Hepatocyte (in vitro differentiated cells): ENCODE measurements at regions not wholly inside any gene's neighbourhood (a gene's known extent, or its start where the extent isn't known, plus 50 kb on each side); places are given as distances from the start of the nearest gene placed in this dataset.

Experiments used
- EZH2 ChIP-seq: fragments of 200-600 bp; sonication (generic); IDR thresholded peaks from 2 replicates; pipeline ENCODE4 v1.6.1; 2016; ENCODE audit warnings: antibody characterized with exemption, mild to moderate bottlenecking, borderline replicate concordance
- EZH2phosphoT487 ChIP-seq: fragments of 200-600 bp; sonication (generic); IDR thresholded peaks from one replicate; pipeline ENCODE4 v1.6.1; 2018; ENCODE audit warnings: antibody characterized with exemption, mild to moderate bottlenecking, low read depth, moderate library complexity; ENCODE audit not compliant: unreplicated experiment, severe bottlenecking
- TF ChIP-seq, protein P1 (sequence below): fragments of 200-600 bp; sonication (generic); IDR thresholded peaks from 2 replicates; pipeline ENCODE4 v1.5.1; 2016; ENCODE audit warnings: antibody characterized with exemption, mild to moderate bottlenecking; ENCODE audit not compliant: poor library complexity

DNA sequence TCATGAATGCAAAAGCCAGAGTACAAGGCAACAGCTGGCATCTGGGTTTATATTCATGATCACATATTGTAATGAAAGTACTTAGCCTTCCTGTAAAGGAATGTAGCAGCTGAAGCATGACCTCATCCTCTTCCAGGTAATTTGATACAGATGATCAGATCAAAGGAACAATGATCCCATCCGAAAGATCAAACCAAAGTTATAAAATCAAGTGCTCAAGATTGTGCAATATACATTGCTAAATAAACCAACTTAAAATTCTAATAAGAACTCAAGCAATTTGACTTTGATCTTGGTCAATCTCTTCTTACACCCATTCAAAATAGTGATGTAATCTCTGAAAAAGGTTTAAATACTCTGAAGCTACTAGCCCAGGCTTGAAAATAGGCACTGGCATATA is 113.1 kb upstream of the INPP4B start:
- TF ChIP-seq, protein P1, sequence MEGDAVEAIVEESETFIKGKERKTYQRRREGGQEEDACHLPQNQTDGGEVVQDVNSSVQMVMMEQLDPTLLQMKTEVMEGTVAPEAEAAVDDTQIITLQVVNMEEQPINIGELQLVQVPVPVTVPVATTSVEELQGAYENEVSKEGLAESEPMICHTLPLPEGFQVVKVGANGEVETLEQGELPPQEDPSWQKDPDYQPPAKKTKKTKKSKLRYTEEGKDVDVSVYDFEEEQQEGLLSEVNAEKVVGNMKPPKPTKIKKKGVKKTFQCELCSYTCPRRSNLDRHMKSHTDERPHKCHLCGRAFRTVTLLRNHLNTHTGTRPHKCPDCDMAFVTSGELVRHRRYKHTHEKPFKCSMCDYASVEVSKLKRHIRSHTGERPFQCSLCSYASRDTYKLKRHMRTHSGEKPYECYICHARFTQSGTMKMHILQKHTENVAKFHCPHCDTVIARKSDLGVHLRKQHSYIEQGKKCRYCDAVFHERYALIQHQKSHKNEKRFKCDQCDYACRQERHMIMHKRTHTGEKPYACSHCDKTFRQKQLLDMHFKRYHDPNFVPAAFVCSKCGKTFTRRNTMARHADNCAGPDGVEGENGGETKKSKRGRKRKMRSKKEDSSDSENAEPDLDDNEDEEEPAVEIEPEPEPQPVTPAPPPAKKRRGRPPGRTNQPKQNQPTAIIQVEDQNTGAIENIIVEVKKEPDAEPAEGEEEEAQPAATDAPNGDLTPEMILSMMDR, result no peak
- TF ChIP-seq EZH2phosphoT487 (no peak), EZH2 (no peak)
